Astrocyte (in vitro differentiated cells and primary cell): ENCODE measurements at regions not wholly inside any gene's neighbourhood (a gene's known extent, or its start where the extent isn't known, plus 50 kb on each side); places are given as distances from the start of the nearest gene placed in this dataset.

Experiments used
- DNase-seq: peaks from one replicate; pipeline ENCODE4 v3.0.0-alpha.2; 2010; ENCODE audit warnings: low read depth
- FAIRE-seq: peaks from 2 replicates; lab custom pipeline; 2011; peaks lifted over from hg19 to GRCh38; lab: Jason Lieb, UNC
- H2AFZ ChIP-seq: 2 replicates; pipeline ENCODE4 v1.6.0; 2012; ENCODE audit warnings: low read depth, low read length, inconsistent platforms
- H3K27ac ChIP-seq: 2 replicates; pipeline ENCODE4 v1.5.1; 2011; ENCODE audit warnings: low read depth, low read length, inconsistent platforms
- H3K27me3 ChIP-seq: 2 replicates; pipeline ENCODE4 v1.6.0; 2011; ENCODE audit warnings: low read length, inconsistent platforms; ENCODE audit not compliant: insufficient read depth
- H3K36me3 ChIP-seq: 2 replicates; pipeline ENCODE4 v1.5.1; 2011; ENCODE audit warnings: low read length, inconsistent platforms; ENCODE audit not compliant: insufficient read depth
- H3K4me1 ChIP-seq: 2 replicates; pipeline ENCODE4 v1.5.1; 2011; ENCODE audit warnings: low read length, inconsistent platforms; ENCODE audit not compliant: insufficient read depth
- H3K4me2 ChIP-seq: 2 replicates; pipeline ENCODE4 v1.6.0; 2012; ENCODE audit warnings: low read length, inconsistent platforms
- H3K4me3 ChIP-seq: 2 replicates; pipeline ENCODE4 v1.5.1; 2011; ENCODE audit warnings: low read depth, mild to moderate bottlenecking, low read length, inconsistent platforms; ENCODE audit not compliant: insufficient read depth
- H3K79me2 ChIP-seq: 2 replicates; pipeline ENCODE4 v1.6.0; 2012; ENCODE audit warnings: mild to moderate bottlenecking, low read length, inconsistent platforms; ENCODE audit not compliant: insufficient read depth
- H3K9ac ChIP-seq: 2 replicates; pipeline ENCODE4 v1.6.0; 2012; ENCODE audit warnings: mild to moderate bottlenecking, low read length, inconsistent platforms
- H3K9me3 ChIP-seq: 2 replicates; pipeline ENCODE4 v1.5.1; 2012; ENCODE audit warnings: low read depth, mild to moderate bottlenecking, low read length, inconsistent platforms; ENCODE audit not compliant: insufficient read depth
- H4K20me1 ChIP-seq: 2 replicates; pipeline ENCODE4 v1.6.0; 2012; ENCODE audit warnings: low read length, inconsistent platforms; ENCODE audit not compliant: insufficient read depth
- H3K27ac Mint-ChIP-seq: one replicate; pipeline ENCODE4 v1.8.0; 2021; ENCODE audit warnings: mild to moderate bottlenecking, mixed read lengths; ENCODE audit not compliant: unreplicated experiment
- H3K27me3 Mint-ChIP-seq: one replicate; pipeline ENCODE4 v1.8.0; 2021; ENCODE audit warnings: low read depth, mixed read lengths; ENCODE audit not compliant: unreplicated experiment
- H3K36me3 Mint-ChIP-seq: one replicate; pipeline ENCODE4 v1.8.0; 2021; ENCODE audit warnings: low read depth, mixed read lengths; ENCODE audit not compliant: unreplicated experiment
- H3K4me1 Mint-ChIP-seq: one replicate; pipeline ENCODE4 v1.8.0; 2021; ENCODE audit warnings: low read depth, mixed read lengths; ENCODE audit not compliant: unreplicated experiment
- H3K4me3 Mint-ChIP-seq: one replicate; pipeline ENCODE4 v1.8.0; 2021; ENCODE audit warnings: mild to moderate bottlenecking, moderate library complexity, mixed read lengths; ENCODE audit not compliant: unreplicated experiment
- H3K9me3 Mint-ChIP-seq: one replicate; pipeline ENCODE4 v1.8.0; 2021; ENCODE audit warnings: mild to moderate bottlenecking, mixed read lengths; ENCODE audit not compliant: unreplicated experiment
- CTCF ChIP-seq: IDR thresholded peaks from 2 replicates; pipeline ENCODE4 v1.5.1; 2011; ENCODE audit warnings: low read depth, mild to moderate bottlenecking, inconsistent platforms, low read length, moderate library complexity; ENCODE audit not compliant: insufficient read depth
- EZH2 ChIP-seq: IDR thresholded peaks from 2 replicates; pipeline ENCODE4 v1.6.1; 2012; ENCODE audit warnings: mild to moderate bottlenecking, low read length, inconsistent platforms; ENCODE audit not compliant: insufficient read depth

DNA sequence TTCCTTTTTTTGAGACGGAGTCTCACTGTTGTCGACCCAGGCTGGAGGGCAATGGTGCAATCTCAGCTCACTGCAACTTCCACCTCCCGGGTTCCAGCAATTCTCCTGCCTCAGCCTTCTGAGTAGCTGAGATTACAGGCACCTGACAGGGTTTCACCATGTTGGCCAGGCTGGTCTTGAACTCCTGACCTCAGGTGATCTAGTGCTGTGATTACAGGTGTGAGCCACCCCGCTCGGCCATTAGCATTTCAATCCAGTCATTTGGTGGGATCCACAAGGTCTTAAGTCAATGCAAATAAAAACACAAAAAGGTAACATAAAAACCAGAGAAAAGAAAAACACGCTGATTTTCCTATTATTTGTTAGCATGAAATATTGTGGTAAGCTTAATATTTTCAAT lies 1227.2 kb upstream of the TENM4 start:
- Mint-ChIP-seq H3K9me3 (peaks cover 1% of the 10 kb centered on the region), H3K27ac (no peak overlapping the region), H3K36me3 (no peaks in the 10 kb centered on the region), H3K4me1 (no peaks in the 10 kb centered on the region), H3K4me3 (no peak overlapping the region), H3K27me3 (no peaks in the 10 kb centered on the region)
- no peak overlapping the region for H3K4me3 ChIP-seq
- H2AFZ ChIP-seq, result no peak overlapping the region
- no peaks in the 10 kb centered on the region for H3K9me3 ChIP-seq
- no peaks in the 10 kb centered on the region for H3K79me2 ChIP-seq
- no peak overlapping the region for H3K27ac ChIP-seq
- no peaks in the 10 kb centered on the region for H3K27me3 ChIP-seq
- no peak for DNase-seq
- H4K20me1 ChIP-seq, result no peaks in the 10 kb centered on the region
- no peak for FAIRE-seq
- H3K4me2 ChIP-seq, result no peak overlapping the region
- no peak for TF ChIP-seq CTCF
- TF ChIP-seq EZH2, result no peak
- H3K36me3 ChIP-seq, result no peaks in the 10 kb centered on the region
- no peaks in the 10 kb centered on the region for H3K4me1 ChIP-seq
- H3K9ac ChIP-seq, result no peak overlapping the region

DNA sequence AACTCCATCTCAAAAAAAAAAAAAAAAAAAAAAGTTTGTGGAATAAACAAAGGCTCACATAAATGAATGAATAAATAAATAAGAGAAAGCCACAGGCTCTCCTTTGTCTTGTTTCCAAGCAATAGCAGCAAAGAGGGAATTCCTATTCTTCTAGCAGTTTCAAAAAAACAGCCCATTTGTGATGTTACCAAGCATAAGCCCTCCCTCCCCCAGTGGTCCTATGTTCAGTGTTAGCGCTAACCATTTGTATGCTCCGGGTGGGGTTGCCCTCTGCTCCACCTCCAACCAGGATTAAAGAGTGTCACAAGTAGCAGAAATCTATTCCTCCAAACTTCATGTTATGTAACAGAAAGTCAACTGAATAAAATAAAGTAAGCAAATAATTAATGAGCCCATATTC lies 1215.0 kb upstream of the TENM4 start:
- H3K9me3 ChIP-seq, result no peaks in the 10 kb centered on the region
- no peak overlapping the region for H3K4me3 ChIP-seq
- Mint-ChIP-seq H3K4me3 (no peak overlapping the region), H3K27me3 (no peaks in the 10 kb centered on the region), H3K36me3 (no peaks in the 10 kb centered on the region), H3K4me1 (no peaks in the 10 kb centered on the region), H3K27ac (no peak overlapping the region), H3K9me3 (no peaks in the 10 kb centered on the region)
- no peak overlapping the region for H3K4me2 ChIP-seq
- FAIRE-seq (no peak), DNase-seq (no peak)
- H3K9ac ChIP-seq, result no peak overlapping the region
- H4K20me1 ChIP-seq, result no peaks in the 10 kb centered on the region
- H3K4me1 ChIP-seq, result no peaks in the 10 kb centered on the region
- no peak overlapping the region for H3K27ac ChIP-seq
- no peak for TF ChIP-seq CTCF
- TF ChIP-seq EZH2, result no peak
- H3K27me3 ChIP-seq, result no peaks in the 10 kb centered on the region
- no peak overlapping the region for H2AFZ ChIP-seq
- H3K79me2 ChIP-seq, result no peaks in the 10 kb centered on the region
- no peaks in the 10 kb centered on the region for H3K36me3 ChIP-seq

- no peak overlapping the region for H3K4me3 Mint-ChIP-seq
- no peaks in the 10 kb centered on the region for H3K9me3 ChIP-seq
These were observed 1210.1 kb upstream of the TENM4 start for GRCh38 chr11:80650966-80651365.

More at GRCh38 chr11:80650966-80651365, 1210.1 kb upstream of the TENM4 start:
- Mint-ChIP-seq H3K27ac (no peak overlapping the region), H3K36me3 (no peaks in the 10 kb centered on the region), H3K27me3 (no peaks in the 10 kb centered on the region), H3K9me3 (no peaks in the 10 kb centered on the region), H3K4me1 (no peaks in the 10 kb centered on the region)
- FAIRE-seq, result no peak
- H3K9ac ChIP-seq, result no peak overlapping the region
- H3K79me2 ChIP-seq, result no peaks in the 10 kb centered on the region
- no peak overlapping the region for H3K4me2 ChIP-seq
- no peak overlapping the region for H3K27ac ChIP-seq
- no peak for DNase-seq
- H3K27me3 ChIP-seq, result no peaks in the 10 kb centered on the region
- H4K20me1 ChIP-seq, result no peaks in the 10 kb centered on the region
- no peaks in the 10 kb centered on the region for H3K4me1 ChIP-seq
- H3K4me3 ChIP-seq, result no peak overlapping the region
- no peaks in the 10 kb centered on the region for H3K36me3 ChIP-seq
- H2AFZ ChIP-seq, result no peak overlapping the region
- TF ChIP-seq CTCF (no peak), EZH2 (no peak)
